Natural killer cell (primary cell): ENCODE measurements at regions not wholly inside any gene's neighbourhood (a gene's known extent, or its start where the extent isn't known, plus 50 kb on each side); places are given as distances from the start of the nearest gene placed in this dataset.

Experiments used
- ATAC-seq, 3 donors: fragments of 150-1000 bp in 2 of 3; fragments of 200-7000 bp in 1 of 3; cut with Tn5 transposase; 1 replicate in 1 of 3; 2 replicates in 2 of 3; pipeline ENCODE4 v1.10.0; 2021; ENCODE audit warnings: mild to moderate bottlenecking in 2 of 3, moderate library complexity in 2 of 3
- DNase-seq, 2 donors: peaks; one replicate each; pipeline versions ENCODE4 v3.0.0 to v3.0.0-alpha.2; 2013 to 2021; ENCODE audit warnings: mixed read lengths in 1 of 2
- H3K27ac ChIP-seq: one replicate; pipeline ENCODE4 v1.5.1; 2013; ENCODE audit warnings: mild to moderate bottlenecking, low read length
- H3K27me3 ChIP-seq: one replicate; pipeline ENCODE4 v1.6.1; 2013; ENCODE audit warnings: low read length; ENCODE audit not compliant: control insufficient read depth, insufficient read depth
- H3K36me3 ChIP-seq: one replicate; pipeline ENCODE4 v1.6.1; 2013; ENCODE audit warnings: low read length; ENCODE audit not compliant: control insufficient read depth, insufficient read depth
- H3K4me1 ChIP-seq: one replicate; pipeline ENCODE4 v1.6.1; 2013; ENCODE audit warnings: low read length; ENCODE audit not compliant: control insufficient read depth, insufficient read depth
- H3K4me3 ChIP-seq: one replicate; pipeline ENCODE4 v1.5.1; 2013; ENCODE audit warnings: low read length
- H3K9me3 ChIP-seq: one replicate; pipeline ENCODE4 v1.6.1; 2013; ENCODE audit warnings: low read length; ENCODE audit not compliant: control insufficient read depth, insufficient read depth
- H3K27ac Mint-ChIP-seq, 2 donors: one replicate each; pipeline ENCODE4 v1.8.0; 2022; ENCODE audit warnings: mild to moderate bottlenecking in 2 of 2, mixed read lengths in 2 of 2, moderate library complexity in 1 of 2
- H3K27me3 Mint-ChIP-seq, 2 donors: one replicate each; pipeline ENCODE4 v1.8.0; 2022; ENCODE audit warnings: low read depth in 2 of 2, mixed read lengths in 2 of 2
- H3K36me3 Mint-ChIP-seq: one replicate; pipeline ENCODE4 v1.8.0; 2022; ENCODE audit warnings: mixed read lengths
- H3K4me1 Mint-ChIP-seq, 2 donors: one replicate each; pipeline ENCODE4 v1.8.0; 2022; ENCODE audit warnings: mixed read lengths in 2 of 2
- H3K4me3 Mint-ChIP-seq: one replicate; pipeline ENCODE4 v1.8.0; 2022; ENCODE audit warnings: mild to moderate bottlenecking, moderate library complexity, mixed read lengths
- H3K9me3 Mint-ChIP-seq, 2 donors: one replicate each; pipeline ENCODE4 v1.8.0; 2022; ENCODE audit warnings: mixed read lengths in 2 of 2
- CTCF ChIP-seq: fragments of 200-600 bp; IDR thresholded peaks from one replicate; pipeline ENCODE4 v1.8.0; 2022; ENCODE audit warnings: antibody characterized with exemption
- WGBS: methylation state at CpG from one replicate; pipeline ENCODE4 v1.1.7; 2013; ENCODE audit warnings: missing lambda C conversion rate; ENCODE audit not compliant: insufficient coverage; 5-methylcytosine and 5-hydroxymethylcytosine counted together
- intact Hi-C: fragments of 100-400 bp; cut with micrococcal nuclease; formaldehyde crosslinking; loops from one replicate; pipeline ENCODE4 v1.14.2; 2022

GRCh38 chr6:102488729-102489128, 1095.2 kb downstream of the GRIK2 start:
- intact Hi-C loops: no loop called here
- H3K4me3 Mint-ChIP-seq: no peak overlapping the region
- DNase-seq (no peak), ATAC-seq (no peak)
- no peak overlapping the region for H3K27ac Mint-ChIP-seq
- no peaks in the 10 kb centered on the region for H3K27me3 ChIP-seq
- H3K9me3 Mint-ChIP-seq: peaks cover 13 to 22% of the 10 kb centered on the region in 2 donors
- 77% methylated on average over 2 of the region's 2 CpGs for WGBS
- H3K27ac ChIP-seq: no peak overlapping the region
- no peaks in the 10 kb centered on the region for H3K4me1 ChIP-seq
- H3K27me3 Mint-ChIP-seq: no peaks in the 10 kb centered on the region
- H3K36me3 Mint-ChIP-seq: no peaks in the 10 kb centered on the region
- no peaks in the 10 kb centered on the region for H3K9me3 ChIP-seq
- H3K4me1 Mint-ChIP-seq: no peaks in the 10 kb centered on the region
- H3K4me3 ChIP-seq: no peak overlapping the region
- no peaks in the 10 kb centered on the region for H3K36me3 ChIP-seq
- no peak for TF ChIP-seq CTCF

DNA sequence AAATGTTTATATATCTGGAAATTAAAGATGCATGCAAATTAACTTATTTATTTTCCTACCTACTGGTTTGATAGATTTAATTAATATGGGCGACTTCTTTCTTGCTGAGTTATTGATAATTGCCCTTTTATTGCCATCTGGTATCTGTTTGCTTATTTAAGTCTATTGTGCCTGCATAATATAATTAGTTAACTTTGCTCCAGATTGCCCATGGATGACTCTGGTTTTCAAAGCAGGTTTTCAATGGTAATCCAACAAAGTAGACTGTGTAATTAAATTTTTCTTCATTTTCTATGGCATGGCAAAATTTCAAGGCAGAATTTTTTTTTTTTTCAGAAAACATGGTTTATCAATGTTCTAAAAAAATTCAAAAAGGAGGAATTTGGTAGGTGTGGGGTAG, 1092.0 kb downstream of the GRIK2 start:
- Histone ChIP-seq H3K4me3 (no peak overlapping the region), H3K9me3 (no peaks in the 10 kb centered on the region), H3K4me1 (no peaks in the 10 kb centered on the region), H3K27ac (no peak overlapping the region), H3K27me3 (no peaks in the 10 kb centered on the region), H3K36me3 (no peaks in the 10 kb centered on the region)
- no peak for TF ChIP-seq CTCF
- no peaks in the 10 kb centered on the region for H3K27me3 Mint-ChIP-seq
- ATAC-seq (no peak), DNase-seq (no peak)
- H3K4me1 Mint-ChIP-seq: no peaks in the 10 kb centered on the region
- H3K36me3 Mint-ChIP-seq: no peaks in the 10 kb centered on the region
- peaks cover 11 to 20% of the 10 kb centered on the region in 2 donors for H3K9me3 Mint-ChIP-seq
- intact Hi-C loops: no loop called here
- H3K4me3 Mint-ChIP-seq: no peak overlapping the region
- no CpG with 5 or more reads among the region's 1 CpG for WGBS
- no peak overlapping the region for H3K27ac Mint-ChIP-seq

- Mint-ChIP-seq H3K27ac (no peak overlapping the region), H3K4me3 (no peak overlapping the region), H3K4me1 (no peaks in the 10 kb centered on the region), H3K36me3 (peaks cover 12% of the 10 kb centered on the region), H3K27me3 (no peaks in the 10 kb centered on the region), H3K9me3 (peaks cover 15 to 19% of the 10 kb centered on the region in 2 donors)
- DNase-seq (no peak), ATAC-seq (no peak)
- H3K27ac ChIP-seq: no peak overlapping the region
- H3K4me1 ChIP-seq: no peaks in the 10 kb centered on the region
- no peaks in the 10 kb centered on the region for H3K27me3 ChIP-seq
- TF ChIP-seq CTCF: no peak
- 33% methylated on average over 5 of the region's 7 CpGs for WGBS
- H3K9me3 ChIP-seq: no peaks in the 10 kb centered on the region
- H3K36me3 ChIP-seq: no peaks in the 10 kb centered on the region
- intact Hi-C loops: no loop called here
- no peak overlapping the region for H3K4me3 ChIP-seq
Observed at GRCh38 chr6:102474041-102474807, 1080.7 kb downstream of the GRIK2 start.

GRCh38 chr6:102458990-102459389, 1065.5 kb downstream of the GRIK2 start:
- no peak overlapping the region for H3K4me3 Mint-ChIP-seq
- Histone ChIP-seq H3K27me3 (no peaks in the 10 kb centered on the region), H3K4me1 (no peaks in the 10 kb centered on the region), H3K36me3 (no peaks in the 10 kb centered on the region), H3K27ac (no peak overlapping the region), H3K9me3 (peaks cover 8% of the 10 kb centered on the region), H3K4me3 (no peak overlapping the region)
- H3K27ac Mint-ChIP-seq: no peak overlapping the region
- WGBS: 79% methylated on average over 4 of the region's 4 CpGs
- intact Hi-C loops: no loop called here
- peaks cover 9% of the 10 kb centered on the region for H3K36me3 Mint-ChIP-seq
- no peak for ATAC-seq
- no peaks in the 10 kb centered on the region for H3K4me1 Mint-ChIP-seq
- TF ChIP-seq CTCF: no peak
- no peak for DNase-seq
- H3K9me3 Mint-ChIP-seq: peaks cover 20 to 21% of the 10 kb centered on the region in 2 donors
- no peaks in the 10 kb centered on the region for H3K27me3 Mint-ChIP-seq
